HG03565 (cell line): ENCODE measurements at regions not wholly inside any gene's neighbourhood (a gene's known extent, or its start where the extent isn't known, plus 50 kb on each side); places are given as distances from the start of the nearest gene placed in this dataset.

Experiments
- ATAC-seq: cut with Tn5 transposase; IDR thresholded peaks from one replicate; pipeline ENCODE4 v1.9.1; 2021; ENCODE audit warnings: mild to moderate bottlenecking, moderate library complexity; ENCODE audit not compliant: unreplicated experiment

GRCh38 chr16:87054154-87054553 is 263.0 kb downstream of the C16orf95 start:
- no peak for ATAC-seq

GRCh38 chr16:87054856-87055255 is 262.3 kb downstream of the C16orf95 start:
- ATAC-seq: no peak

- ATAC-seq: no peak
These were observed 261.1 kb downstream of the C16orf95 start for GRCh38 chr16:87056083-87056482.

- no peak for ATAC-seq
These were observed 260.6 kb downstream of the C16orf95 start for GRCh38 chr16:87056551-87056950.

GRCh38 chr16:87057211-87057881 is 259.8 kb downstream of the C16orf95 start:
- ATAC-seq: no peak

GRCh38 chr16:87057951-87058560 is 259.1 kb downstream of the C16orf95 start:
- ATAC-seq: no peak

- no peak for ATAC-seq
These were observed 258.4 kb downstream of the C16orf95 start for GRCh38 chr16:87058728-87059250.

GRCh38 chr16:87060034-87060986 is 256.9 kb downstream of the C16orf95 start:
- ATAC-seq: no peak

GRCh38 chr16:87061243-87061920 is 255.8 kb downstream of the C16orf95 start:
- no peak for ATAC-seq

- ATAC-seq: no peak
These were observed 254.4 kb downstream of the C16orf95 start for GRCh38 chr16:87062569-87063442.

- ATAC-seq: no peak
These were observed 253.6 kb downstream of the C16orf95 start for GRCh38 chr16:87063543-87063942.

GRCh38 chr16:87064731-87065445 is 252.3 kb downstream of the C16orf95 start:
- ATAC-seq: no peak

- no peak for ATAC-seq
These were observed 251.6 kb downstream of the C16orf95 start for GRCh38 chr16:87065446-87066132.

- no peak for ATAC-seq
These were observed 250.8 kb downstream of the C16orf95 start for GRCh38 chr16:87066133-87067002.

- ATAC-seq: no peak
These were observed 250.1 kb downstream of the C16orf95 start for GRCh38 chr16:87067003-87067556.

- ATAC-seq: no peak
These were observed 249.1 kb downstream of the C16orf95 start for GRCh38 chr16:87067836-87068761.
